Colon (tissue), 2 donors: ENCODE measurements at regions not wholly inside any gene's neighbourhood (a gene's known extent, or its start where the extent isn't known, plus 50 kb on each side); places are given as distances from the start of the nearest gene placed in this dataset.
"Not testable (repeated sequence)": the region's sequence is repeated elsewhere in the genome, so short reads cannot be mapped to it uniquely, and the experiment has no call there.

ENCODE experiments used
- FAIRE-seq: peaks from 2 replicates; lab custom pipeline; 2012; peaks lifted over from hg19 to GRCh38; lab: Jason Lieb, UNC
- donor health status: control.
- donor health status: control.

DNA sequence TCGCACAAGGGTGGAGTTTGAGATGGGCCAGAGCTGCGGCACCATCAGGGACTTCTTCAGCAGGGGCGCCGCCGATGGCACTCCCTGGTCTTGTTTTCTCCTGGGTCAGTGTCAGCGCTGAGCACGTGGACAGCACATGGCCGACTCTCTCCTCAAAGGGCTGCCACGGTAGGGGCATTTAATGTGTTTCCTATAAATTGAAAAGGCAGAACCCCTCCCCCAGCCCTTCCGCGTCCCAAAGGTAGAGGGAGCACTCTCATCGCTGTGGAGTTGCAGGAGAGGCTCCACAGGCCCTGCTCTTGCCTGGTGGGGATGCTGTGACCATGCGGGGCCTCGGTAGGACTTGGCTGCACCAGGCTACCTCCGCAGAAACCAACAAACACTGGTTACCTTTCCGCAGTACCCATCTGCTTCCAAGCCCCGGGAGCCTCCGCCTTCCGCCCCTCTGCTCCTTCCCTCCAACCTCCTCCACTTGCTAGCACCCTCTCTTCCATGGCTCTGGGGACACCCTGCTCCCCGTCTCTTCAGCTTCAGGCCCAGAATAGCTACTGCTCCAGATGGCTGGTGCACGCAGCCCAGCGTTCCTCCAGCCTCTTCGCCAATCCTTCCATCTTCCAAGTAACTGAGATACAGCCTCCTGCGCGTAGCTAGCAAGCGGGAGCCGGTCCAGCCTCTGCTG, 166.3 kb upstream of the ADCY1 start:
- no peak for FAIRE-seq

DNA sequence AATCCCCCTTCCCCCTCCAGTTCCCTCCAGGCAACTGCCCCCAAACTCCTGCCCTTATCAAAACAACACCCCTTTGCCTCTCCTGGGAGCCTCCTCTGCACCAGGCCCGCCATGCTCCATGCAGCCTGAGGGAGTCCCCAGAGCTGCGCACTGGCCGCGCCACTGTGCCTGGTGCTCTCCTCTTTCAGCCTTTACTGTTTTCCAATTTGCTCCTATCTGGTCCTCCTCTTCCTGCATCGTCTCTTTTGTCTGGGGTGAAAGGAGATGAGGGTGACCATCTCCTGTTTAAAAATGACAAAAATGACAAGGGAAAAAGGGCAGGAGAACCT, 165.8 kb upstream of the ADCY1 start:
- FAIRE-seq, result no peak

DNA sequence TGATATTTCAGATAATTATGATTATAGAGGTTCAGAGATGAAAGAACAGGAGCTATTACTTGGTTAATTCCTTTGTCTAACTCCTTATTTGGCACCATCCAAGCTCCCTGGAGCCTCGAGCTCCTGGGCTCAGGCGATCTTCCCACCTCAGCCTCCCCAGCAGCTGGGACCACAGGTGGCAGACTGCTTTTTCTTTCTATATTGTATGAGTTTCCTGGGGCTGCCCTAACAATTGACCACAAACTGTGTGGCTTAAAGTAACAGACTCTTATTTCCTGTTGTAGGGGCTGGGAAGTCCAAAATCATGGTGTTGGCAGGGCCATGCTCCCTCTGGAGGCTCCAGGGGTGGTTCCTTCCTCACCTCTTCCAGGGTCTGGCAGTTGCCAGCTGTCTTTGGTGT, 163.3 kb upstream of the ADCY1 start:
- no peak for FAIRE-seq

DNA sequence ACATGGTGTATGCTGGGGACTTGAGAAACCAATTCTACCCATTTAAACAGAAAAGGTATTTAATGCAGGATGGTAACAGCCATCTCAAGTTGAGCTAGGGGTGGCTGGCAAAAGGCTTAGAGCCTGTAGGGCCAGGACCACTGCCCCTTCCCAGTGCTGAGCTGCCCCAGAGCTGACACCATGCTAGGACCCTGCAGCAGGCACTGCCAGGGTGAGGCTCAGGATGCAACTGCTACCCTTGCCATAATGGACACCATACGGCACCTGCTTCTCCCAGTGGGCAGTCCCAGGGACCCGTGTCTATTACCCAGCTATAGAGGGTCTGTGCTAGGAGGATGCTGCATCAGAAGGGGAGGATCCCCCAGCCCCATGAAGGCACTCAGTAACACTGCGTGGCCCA, 160.7 kb upstream of the ADCY1 start:
- no peak for FAIRE-seq

DNA sequence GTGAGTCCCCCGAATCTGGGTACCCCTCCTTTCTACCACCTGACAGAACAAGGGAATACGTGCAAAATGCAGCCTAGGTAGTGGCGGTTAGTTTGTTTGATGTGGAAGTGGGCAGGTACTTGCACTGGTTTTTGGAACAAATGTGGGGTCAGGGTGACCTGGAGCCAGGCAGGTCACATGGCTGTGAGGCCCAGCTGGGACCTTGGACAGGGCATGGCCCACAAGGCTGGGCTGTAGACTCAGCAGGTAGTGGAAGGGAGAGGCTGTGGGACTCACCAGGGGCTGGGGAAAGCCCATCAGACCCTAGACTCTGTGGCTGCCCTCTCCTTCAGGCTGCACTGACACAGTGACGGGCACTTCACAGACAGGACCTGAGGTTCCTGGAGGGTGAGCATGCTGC, 159.9 kb upstream of the ADCY1 start:
- FAIRE-seq, result no peak

DNA sequence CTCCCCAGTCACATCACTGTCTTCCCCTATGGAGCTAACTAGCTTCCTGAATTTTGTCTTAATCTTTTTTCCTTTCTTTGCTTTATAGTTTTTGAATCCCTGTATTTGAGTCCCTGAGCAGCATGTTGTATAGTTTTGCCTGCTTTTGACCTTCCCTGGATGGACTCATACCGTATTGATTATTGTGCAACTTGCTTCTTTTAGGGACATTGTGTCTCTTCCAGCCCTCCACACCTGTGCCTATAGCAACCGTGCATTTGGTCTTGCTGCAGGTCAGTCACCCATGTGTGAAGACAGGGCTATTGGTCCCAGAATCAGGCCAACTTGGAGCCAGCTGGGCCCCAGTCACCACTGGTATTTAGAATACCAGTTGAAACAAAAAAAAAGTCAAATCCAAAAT, 158.9 kb upstream of the ADCY1 start:
- no peak for FAIRE-seq

DNA sequence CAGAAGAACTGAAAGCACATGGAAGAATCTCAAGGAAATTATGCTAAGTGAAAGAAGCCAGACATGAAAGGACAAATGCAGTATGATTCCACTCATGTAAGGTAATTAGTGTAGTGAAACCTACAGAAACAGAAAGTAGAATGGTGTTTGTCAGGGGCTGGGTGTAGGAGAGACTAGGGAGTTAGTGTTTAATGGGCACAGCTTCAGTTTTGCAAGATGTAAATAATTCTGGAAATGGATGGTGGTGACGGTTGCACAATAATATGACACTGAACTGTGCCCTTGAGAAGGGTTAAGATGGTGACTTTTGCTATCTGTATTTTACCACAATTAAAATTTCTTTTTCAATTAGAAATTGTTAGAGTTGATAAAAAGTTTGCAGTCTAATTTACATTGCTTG, 157.3 kb upstream of the ADCY1 start:
- no peak for FAIRE-seq

DNA sequence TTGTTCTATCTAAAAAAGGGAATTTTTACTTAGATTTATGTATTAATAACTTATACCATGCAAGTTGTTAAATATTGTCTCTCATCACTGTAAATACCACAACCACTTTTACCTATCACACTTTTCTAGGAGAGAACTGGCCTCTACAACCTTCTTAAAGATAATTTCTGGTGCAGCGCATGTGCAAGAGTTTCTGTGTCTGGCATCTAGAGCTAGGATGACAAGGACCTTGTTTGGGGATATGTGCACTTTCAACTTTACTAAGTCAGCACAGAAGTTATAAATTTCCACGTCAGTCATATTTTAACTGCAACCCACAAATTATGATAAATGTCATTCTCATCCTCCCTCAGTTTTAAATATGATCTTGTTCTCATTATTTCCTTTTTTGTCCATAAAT, 156.9 kb upstream of the ADCY1 start:
- no peak for FAIRE-seq

DNA sequence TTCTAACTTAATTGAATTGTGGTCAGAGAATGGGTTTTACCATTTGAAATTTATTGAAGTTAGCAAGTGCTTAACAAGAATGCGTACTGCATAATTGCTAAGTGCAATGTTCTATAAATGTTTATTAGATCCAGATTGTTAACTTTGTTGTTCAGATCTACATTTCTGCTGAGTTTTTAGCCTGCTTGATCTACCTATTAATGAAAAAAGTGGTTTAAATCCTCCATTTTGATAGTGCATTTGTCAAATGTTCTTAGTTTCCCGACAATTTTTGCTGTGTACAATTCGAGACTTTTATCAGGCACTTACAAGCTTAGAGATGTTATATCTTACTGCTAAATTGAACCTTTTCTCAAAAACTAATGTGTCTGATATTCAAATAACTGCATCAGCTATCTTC, 156.4 kb upstream of the ADCY1 start:
- FAIRE-seq, result no peak

DNA sequence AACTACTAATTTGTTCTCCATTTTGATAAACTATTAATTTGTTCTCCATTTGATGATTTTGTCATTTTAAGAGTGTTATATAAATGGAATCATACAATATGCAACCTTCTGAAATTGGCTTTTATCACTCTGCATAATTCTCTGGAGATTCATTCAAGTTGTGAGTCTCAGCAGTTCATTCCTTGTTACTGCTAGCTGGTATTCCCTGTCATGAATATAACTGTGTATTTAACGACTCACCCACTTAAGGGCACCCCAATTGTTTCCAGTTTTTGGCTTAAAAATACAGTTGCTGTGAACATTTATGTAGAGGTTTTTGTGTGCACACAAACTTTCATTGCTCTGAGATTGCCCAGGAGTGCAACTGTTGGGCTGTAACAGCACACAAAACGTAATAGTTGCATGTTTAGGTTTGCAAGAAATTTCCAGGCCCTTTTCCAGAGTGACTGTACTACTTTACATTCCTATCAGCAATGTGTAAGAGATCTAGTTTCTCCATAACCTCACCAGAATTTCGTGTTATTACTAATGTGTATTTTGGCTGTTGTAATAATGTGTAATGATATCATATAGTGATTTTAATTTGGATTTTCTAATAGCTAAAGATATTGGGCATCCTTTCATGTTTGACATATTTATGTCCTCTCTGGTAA, 153.2 kb upstream of the ADCY1 start:
- no peak for FAIRE-seq

DNA sequence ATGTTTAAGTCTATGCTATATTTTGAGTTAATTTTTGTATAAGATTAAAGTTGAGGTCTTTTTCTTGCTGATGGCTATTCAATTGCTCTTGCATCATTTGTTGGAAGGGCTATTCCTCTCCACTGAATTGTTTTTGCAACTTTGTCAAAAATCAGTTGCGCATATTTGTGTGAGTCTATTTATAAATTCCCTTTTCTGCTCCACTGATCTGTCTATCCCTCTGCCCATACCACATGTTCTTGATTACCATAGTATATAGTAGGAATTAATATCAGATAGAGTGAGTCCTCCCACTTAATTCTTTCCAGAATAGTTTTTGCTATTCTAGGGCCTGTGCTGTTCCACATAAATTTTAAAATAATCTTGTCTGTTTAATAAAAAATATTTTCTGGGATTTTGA, 152.4 kb upstream of the ADCY1 start:
- no peak for FAIRE-seq

DNA sequence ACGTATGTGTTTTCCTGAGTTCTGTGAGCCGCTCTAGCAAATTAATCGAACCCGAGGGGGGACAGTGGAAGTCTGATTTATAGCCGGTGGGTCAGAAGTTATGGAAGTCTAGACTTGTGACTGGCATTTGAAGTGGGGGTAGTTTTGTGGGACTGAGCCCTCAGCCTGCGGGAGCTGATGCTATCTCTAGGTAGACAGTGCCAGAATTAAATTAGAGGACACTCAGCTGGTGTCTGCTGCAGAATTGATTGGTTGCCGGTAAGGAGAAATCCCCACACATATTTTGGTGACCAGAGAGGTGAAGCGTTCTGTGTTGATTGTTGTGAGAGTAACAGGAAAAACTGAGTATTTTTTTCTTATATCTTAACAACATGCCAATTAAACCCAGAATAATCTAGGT, 143.8 kb upstream of the ADCY1 start:
- FAIRE-seq, result no peak

DNA sequence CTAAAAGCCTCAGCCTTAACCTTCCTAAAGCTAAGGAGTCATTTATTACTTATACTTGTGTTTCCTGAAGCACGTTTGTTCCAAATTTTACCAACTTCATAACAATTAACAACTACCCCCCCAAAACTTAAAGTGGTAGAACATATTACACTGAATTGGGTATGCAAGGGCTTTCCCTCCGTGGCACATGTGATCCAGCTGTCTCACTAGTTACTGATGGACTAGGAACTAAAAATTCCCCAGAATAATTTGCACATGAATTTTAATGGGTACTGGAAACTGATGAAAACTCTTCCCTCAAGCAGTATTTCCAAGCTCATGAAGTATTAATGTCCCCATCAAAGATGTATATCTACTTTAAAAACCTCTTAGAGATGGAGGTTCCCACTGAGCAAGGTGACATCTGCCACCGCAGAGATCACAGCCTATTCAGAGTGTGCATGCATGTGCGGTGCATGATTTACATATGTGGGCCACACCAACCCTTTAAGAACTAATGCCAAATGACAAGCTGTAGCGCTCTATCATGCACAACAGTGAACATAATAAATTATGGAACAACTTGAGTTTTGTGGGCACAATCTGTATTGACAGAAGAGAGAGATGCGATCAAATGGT, 139.9 kb upstream of the ADCY1 start:
- FAIRE-seq, result no peak

DNA sequence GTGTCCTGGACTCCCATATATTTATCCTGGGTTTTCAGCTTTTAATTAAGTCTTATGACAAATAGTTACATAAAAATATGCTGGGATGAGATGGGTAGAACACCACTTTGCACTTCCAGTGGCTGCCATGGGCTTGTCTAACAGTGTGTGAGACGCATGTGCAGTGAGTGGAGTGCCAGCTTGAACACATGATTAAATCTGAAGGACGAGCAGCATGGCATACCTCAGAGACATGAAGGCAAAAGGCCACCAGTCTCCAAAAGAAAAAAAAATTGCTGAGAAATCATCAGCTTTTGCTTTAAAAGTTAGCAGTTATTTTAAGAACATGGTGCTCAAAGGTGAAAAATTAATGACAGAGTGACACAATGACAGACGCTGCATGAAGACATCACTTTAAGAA, 139.0 kb upstream of the ADCY1 start:
- FAIRE-seq, result no peak

DNA sequence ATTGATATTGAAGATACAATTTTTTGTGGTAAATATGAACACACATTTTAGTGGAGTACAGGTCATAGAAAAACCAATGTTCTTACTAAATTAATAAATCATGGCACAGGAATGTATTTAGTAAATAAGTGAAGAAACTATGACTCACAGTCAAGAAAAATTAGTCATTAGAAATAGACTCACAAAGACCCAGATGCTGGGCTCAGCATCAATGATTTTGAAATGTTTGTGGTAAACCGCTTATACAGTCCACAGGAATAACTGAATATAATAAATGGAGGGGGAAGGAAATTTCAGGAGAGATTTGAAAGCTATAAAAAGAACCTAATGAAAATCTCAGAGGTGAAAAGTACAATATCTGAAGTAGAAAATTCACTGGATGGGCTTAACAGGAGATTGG, 138.3 kb upstream of the ADCY1 start:
- no peak for FAIRE-seq

DNA sequence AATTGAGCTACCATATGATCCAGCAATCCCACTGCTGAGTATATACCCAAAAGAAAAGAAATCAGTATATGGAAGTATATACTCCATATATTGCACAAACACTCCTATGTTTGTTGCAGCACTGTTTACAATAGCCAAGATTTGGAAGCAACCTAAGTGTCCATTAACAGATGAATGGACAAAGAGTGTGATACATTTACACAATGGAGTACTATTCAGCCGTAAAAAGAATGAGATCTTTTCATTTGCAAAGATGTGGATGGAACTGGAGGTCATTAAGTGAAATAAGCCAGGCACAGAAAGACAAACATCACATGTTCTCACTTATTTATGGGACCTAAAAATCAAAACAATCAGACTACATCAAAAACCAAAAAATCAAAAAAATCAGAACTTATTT, 133.4 kb upstream of the ADCY1 start:
- FAIRE-seq, result not testable (repeated sequence)

DNA sequence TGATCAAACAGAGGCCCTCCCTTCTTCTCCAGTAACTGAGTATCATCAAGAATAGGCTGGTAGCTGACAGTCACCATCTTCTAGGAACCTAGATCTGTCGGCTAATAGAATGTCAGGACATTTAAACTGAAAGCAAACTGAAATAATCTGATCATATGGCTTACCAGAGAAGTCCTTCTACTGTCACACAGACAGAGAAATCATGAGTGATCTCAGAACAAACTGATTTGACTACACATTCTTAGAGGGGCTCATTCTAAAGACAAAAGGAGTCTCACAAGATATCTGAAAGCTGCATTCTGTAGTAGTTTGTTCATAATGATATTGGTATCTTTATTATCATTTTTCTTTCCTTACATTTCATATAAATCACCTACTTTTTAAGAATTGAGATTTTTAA, 130.9 kb upstream of the ADCY1 start:
- no peak for FAIRE-seq

DNA sequence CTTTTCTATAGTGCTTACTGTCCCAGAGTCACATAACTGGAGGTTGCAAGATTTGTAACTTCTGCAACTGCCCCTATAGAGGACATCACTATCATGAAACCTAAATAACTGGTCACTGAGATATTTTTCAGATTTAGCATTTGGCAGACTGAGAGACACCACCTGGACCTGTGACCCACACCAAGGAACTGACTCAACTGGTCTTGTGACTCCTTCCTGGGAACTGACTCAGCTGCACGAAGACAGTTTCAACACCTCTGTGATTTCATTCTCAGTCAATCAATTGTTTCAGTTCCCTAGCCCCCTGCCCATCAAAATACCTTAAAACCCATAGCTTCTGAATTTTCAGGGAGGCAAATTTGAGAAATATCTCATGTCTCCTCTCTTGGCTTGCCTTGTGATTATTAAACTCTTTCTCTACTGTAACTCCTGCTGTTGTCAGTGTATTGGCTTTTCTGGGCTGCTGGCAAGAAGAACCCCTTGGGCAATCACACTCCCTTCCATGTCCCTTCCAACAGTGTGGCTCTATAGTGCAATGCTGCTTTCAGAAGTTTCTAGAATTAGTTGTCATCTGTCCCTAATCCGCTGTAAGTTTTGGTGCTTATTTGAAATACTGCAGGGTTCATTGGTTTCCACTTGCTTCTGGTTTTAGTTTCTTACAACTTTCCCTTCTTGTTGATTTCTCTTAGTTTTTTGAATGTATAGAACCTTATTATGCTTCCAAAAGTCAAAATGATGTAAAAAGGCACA, 127.8 kb upstream of the ADCY1 start:
- FAIRE-seq, result no peak

DNA sequence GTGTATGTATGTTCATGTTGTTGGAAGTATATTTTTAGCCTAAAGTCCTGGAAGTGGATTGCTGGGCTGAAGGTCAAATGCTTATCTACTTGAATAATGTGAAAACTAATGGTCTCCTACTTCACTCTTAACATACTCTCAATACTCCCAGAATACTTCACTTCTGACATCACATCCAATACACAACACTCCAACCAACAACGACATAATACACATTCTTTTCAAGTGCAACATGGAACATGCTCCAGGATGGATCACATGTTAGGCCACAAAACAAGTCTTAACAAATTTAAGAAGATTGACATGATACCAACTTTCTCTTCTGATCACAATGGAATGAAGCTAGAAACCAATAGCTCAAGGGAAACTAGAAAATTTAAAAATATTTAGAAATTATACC, 126.9 kb upstream of the ADCY1 start:
- FAIRE-seq, result no peak

DNA sequence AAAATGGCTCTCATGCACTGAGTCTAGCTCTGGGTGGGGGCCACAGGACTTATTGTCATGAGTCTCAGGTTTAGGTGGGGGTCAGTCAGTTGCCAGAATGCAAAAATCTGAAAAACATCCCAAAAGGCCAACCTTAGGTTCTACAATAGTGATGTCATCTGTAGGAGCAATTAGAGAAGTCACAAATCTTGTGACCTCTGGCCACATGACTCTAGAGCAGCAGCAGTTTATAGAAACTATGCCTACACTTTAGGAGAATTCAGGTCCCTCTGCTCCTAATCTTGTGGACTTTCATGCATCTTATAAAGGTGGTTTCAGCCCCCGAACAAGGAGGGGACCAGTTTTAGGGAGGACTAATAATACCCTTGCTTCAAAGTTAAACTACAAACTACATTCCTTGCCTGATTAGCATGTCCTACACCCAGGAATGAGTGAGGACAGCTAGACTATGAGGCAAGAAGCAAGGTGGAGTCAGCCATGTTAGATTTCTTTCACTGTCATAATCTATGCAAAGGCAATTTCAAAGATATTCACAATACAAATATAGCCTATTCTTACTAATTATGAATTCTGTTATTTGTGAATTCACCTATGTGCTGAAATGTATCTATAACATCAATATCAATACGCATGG, 123.5 kb upstream of the ADCY1 start:
- no peak for FAIRE-seq

DNA sequence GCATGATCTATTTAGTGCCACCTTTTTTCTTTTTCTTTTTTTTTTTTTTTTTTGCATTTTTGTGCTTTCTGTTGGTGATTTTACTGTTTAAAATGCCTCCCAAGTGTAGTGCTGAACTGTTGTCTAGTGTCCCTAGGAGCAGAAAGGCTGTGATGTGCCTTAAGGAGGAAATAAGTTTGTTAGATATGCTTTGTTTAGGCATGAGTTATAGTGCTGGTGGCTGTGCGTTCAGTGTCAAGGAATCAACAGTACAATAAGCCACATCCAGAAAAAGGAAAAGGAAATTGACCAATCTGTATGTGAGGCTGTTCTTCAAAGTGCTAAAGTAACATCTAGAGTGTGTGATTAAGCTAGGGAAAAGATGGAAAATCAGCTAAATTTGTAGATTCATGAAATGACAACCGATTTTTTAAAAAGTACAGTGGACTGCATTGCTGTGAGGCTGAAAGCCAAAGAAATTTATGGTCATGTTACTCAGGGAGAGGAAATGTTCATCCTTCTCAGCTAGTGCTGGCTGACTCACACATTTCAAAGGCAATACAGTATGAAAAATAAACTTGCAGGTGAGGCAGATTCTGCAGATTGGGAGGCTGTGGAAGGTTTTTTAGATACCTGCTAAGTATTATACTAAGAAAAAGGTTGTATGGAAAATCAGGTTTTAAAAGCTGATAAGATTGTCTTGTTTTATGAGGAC, 122.7 kb upstream of the ADCY1 start:
- no peak for FAIRE-seq

DNA sequence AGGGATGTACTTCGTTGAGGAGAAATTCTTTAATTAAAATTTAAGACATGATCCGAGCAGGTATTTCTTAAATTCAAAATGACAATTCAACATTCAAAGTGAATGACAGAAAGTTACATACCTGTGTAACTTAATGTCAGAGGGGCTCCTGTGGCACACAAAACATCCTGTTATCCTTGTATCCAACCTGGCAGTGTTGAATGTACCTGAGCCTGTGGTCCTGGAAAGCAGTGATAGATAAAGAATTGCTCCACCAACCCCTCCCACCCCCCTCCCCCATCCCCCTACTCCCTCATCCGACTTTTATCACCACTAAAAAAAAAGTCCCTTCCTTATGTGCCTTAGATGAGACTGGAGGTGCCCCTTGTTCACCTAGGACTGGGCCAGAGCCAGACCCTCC, 119.4 kb upstream of the ADCY1 start:
- no peak for FAIRE-seq
